HG02678 (cell line): ENCODE measurements at regions not wholly inside any gene's neighbourhood (a gene's known extent, or its start where the extent isn't known, plus 50 kb on each side); places are given as distances from the start of the nearest gene placed in this dataset.
"Not testable (repeated sequence)": the region's sequence is repeated elsewhere in the genome, so short reads cannot be mapped to it uniquely, and the experiment has no call there.

Experiments
- ATAC-seq: cut with Tn5 transposase; IDR thresholded peaks from one replicate; pipeline ENCODE4 v1.9.1; 2021; ENCODE audit warnings: mild to moderate bottlenecking, moderate library complexity; ENCODE audit not compliant: unreplicated experiment

GRCh38 chr4:97437998-97438705 lies 705.1 kb downstream of the STPG2 start:
- ATAC-seq = not testable (repeated sequence)

GRCh38 chr4:97453186-97453585 lies 690.1 kb downstream of the STPG2 start:
- ATAC-seq = no peak

- ATAC-seq = no peak
Measured at GRCh38 chr4:97457253-97457652, 686.0 kb downstream of the STPG2 start.

GRCh38 chr4:97468272-97468671 lies 675.0 kb downstream of the STPG2 start:
- no peak for ATAC-seq

GRCh38 chr4:97475621-97476020 lies 667.7 kb downstream of the STPG2 start:
- no peak for ATAC-seq

GRCh38 chr4:97477974-97478373 lies 665.3 kb downstream of the STPG2 start:
- no peak for ATAC-seq

GRCh38 chr4:97479388-97479787 lies 663.9 kb downstream of the STPG2 start:
- no peak for ATAC-seq

DNA sequence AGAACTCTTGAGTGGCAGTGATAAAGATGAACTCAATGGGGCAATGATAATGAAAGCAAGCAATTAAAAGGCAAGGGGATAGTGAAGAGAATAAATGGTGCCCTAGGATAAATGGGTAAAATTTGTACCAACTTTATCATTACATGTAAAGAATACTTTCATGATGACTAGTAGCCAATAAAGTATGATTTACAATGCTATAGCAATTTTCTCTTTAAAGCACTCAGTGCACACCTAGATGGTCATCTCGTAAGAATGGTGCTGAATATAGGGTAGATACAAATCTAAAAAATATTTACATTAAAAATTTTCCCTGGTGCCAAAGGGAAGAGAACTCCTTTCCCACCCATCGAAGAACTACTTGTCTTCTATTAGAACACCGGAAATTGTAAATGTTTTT lies 651.4 kb downstream of the STPG2 start:
- ATAC-seq = no peak

GRCh38 chr4:97493815-97494518 lies 649.3 kb downstream of the STPG2 start:
- no peak for ATAC-seq

GRCh38 chr4:97496298-97496873 lies 646.9 kb downstream of the STPG2 start:
- no peak for ATAC-seq

DNA sequence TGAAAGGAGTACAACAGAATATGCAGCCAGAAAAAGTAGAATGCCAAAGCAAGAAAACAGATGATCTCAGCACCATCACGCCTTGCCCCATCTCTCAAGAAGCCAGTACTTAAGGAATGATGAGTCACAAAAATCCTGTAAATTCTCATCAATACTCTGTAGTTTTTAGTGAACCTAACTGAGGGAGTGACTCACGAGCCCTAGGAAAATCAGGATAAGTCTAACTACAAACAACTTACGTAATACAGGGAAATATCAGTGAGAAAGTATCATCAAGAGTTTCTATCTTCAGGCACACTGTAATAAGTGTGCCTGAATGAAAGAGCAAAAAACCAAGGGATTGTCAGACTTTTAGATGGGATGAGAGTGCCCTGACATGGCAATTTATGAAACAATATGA lies 644.4 kb downstream of the STPG2 start:
- no peak for ATAC-seq

DNA sequence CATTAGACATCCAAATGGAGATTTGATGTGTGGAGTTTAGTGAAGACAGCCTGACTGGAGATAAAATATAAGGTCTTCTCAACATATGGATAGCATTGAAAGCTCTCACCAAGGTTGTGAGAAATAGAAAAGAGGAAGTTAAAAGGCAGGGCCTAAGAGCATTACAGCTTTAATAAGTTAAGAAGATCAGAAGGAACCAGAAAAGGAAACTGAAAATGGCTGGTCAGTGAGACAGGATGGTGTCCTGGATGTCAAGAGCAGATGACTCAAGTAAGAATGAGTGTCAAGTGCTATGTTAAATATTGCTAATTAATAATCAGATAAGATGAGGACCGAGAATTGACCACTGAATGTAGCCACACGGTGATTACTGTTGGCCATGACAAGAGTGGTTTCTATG lies 642.9 kb downstream of the STPG2 start:
- peak; percentile 99 for ATAC-seq

GRCh38 chr4:97504713-97505112 lies 638.6 kb downstream of the STPG2 start:
- no peak for ATAC-seq

GRCh38 chr4:97507587-97508245 lies 635.6 kb downstream of the STPG2 start:
- ATAC-seq = no peak
